HT1080 (cell line): ENCODE measurements at regions not wholly inside any gene's neighbourhood (a gene's known extent, or its start where the extent isn't known, plus 50 kb on each side); places are given as distances from the start of the nearest gene placed in this dataset. TPM values are rescaled to one million over a fixed set of nuclear protein-coding genes. Genes with fewer than 3 reads are reported as not detected.
A peak's percentile ranks its signal among the peaks of the same experiment; 100 is the strongest.
"Not testable (repeated sequence)": the region's sequence is repeated elsewhere in the genome, so short reads cannot be mapped to it uniquely, and the experiment has no call there.

Experiments
- DNase-seq: peaks from one replicate; pipeline ENCODE4 v3.0.0-alpha.2; 2015; ENCODE audit warnings: low read depth
- small RNA-seq: library from RNA; depleted of rRNA; stranded (forward); fragments of <200 nt; gene quantifications from one replicate; pipeline ENCODE3, GENCODE V24; 2014

DNA sequence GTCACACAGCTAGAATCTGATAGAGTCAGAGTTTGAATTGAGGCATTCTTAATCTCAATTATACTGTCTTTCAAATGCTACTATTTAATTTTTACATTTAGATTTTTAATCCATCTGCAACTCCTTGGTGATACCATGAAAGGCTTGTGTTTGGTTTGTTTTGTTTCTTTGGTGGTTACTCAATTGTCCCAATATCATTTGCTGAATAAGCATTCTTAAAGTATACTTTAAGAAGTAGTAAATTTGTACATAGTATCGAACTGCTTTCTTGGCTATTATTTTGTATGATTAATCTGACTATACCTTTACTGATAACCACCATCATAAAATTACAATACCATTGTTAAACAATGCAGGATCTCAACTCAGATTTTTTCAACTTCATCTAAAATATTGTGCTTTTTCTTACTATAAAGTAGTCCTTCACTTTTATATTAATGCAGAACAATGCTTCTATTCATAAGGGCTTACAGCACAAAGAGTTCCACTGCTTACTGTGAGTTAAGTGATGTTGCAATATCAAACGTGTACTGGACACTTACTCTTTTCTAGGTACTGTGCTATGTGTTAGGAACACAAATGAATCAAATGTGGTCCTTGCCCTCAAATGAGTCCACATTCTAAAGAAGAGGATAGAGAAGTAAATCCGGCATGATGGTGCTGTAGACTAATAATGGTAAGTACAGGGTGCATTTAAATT is 111.2 kb upstream of the GRIA3 start:
- DNase-seq: no peak

DNA sequence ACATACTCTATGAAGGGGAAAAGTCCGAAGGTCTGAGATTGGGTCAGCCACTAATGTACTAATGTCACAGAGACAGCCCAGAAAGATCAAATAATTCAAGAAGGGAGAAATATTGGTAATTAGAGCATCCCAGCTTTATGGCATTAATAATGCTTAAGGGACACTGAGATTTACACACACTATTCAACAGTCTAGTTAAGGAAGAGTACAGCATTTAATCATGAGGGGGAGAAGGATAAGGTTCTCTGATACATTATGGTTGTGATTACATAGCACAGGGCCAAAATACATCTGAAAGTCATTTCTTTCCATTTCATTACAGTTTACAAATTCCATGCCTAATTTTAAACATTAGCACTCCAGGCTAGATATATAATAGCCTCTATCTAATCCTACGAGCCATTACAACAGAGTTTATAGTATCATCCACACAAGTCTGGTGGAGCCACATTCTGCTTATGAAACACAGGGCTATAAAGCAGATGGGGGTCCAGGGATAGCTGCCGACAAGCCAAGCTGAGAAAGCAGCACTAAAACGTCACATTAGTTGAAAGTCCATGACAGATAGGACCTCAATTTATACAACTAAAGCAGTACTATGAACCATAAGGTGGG is 108.0 kb upstream of the GRIA3 start:
- DNase-seq: no peak

GRCh38 chrX:123077631-123078030 is 106.4 kb upstream of the GRIA3 start:
- DNase-seq: no peak

- no peak for DNase-seq
These were observed 104.0 kb upstream of the GRIA3 start for GRCh38 chrX:123080065-123080464.

DNA sequence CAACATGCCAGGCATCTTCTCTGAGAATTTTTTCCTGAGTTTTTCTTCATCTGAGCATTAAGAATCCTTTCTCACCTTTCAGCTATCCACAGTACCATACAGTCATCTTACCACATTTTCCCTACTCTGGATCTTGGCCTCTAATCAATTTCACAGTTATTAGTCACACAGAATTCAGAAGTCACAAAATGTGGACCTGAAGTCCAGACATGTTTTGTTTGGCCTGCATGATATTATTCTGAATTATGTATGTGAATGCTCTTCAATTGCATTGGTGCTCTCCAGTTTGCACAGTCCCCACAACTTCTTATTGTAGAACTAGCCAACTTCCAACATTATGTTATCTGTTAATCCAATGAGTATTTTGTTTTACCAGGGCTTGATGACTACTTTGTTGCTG is 102.3 kb upstream of the GRIA3 start:
- DNase-seq: no peak

DNA sequence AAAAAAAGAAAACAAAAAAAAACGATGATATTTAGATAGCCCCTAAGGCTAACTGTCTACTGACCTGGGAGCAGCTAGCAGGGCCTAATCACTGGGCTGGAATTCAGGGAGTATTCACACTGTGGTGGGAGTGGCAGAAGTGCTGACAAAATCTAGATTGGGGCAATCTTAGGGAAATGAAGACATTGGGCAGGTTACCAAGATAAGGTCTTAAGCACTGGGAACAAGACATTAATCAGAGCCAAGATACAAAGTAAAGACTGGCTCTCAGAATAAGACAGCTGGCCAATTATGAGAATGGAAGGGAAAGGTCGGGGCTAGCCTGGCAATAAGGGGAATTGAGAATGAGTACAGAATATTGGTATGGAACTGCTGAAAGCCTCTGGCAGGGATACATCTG is 100.2 kb upstream of the GRIA3 start:
- no peak for DNase-seq

- peak; percentile 20 for DNase-seq
These were observed 99.3 kb upstream of the GRIA3 start for GRCh38 chrX:123084797-123085196.

DNA sequence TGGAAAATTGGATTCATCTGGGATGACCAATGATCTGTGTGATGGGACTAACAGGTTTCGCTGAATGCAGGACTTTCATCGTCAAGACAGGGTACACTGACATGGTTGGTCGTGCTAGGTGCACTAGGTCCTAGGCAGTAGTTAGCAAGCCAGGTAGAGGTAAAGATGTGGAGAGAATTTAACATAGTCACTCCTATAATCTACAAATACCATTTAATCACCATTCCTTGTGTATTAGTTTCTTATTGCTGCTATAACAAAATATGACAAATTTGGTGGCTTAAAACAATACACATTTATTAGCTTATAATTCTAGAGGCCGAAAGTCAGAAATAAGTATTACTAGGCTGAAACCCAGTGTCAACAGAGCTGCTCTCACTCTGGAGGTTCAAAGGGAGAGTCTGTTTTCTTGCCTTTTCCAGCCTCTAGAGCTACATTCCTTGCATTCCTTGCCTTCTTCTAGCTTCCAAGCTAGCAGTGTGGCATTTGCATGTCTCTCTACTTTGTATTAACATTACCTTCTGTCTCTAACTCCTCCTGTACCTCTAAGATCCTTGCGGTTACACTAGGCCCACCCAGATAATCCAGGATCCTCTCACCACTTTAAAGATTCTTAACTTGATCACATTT is 98.7 kb upstream of the GRIA3 start:
- DNase-seq: no peak

DNA sequence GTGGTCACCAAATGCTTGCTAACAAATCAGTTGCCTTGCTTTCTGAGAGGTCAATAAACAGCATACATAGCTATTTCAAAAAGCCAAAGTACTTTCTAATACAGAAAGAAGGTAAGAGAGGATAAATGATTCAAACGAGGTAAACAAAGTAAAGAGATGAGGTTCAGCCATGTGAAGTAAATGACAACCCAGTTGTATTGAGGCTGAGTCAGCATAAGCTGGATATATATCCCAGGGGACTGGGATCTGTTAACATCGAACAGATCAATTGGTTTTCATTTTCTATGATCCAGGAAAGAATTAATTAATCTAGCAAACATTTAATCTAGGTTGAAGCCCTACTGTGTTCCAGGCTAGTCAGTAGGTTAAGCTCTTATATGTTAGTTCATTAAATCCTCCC is 97.3 kb upstream of the GRIA3 start:
- no peak for DNase-seq

- DNase-seq: no peak
These were observed 96.8 kb upstream of the GRIA3 start for GRCh38 chrX:123087326-123087725.

GRCh38 chrX:123088331-123088730 is 95.7 kb upstream of the GRIA3 start:
- DNase-seq: no peak

DNA sequence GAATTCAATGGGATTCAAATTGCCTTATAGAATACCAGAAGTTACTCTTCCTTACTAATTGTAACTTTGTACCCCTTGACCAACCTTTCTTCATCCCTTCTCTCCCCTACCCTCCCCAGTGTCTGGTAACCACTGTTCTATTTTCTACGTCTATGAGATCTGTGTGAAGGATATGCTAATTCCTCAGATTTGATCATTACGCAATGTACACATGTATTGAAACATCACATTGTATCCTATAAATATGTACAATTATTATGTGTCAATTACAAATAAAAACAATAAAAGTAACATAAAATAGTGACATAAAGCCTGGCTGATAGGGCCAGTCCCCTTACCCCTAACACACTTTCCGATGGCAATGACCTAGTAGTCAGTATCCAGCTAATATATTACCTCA is 95.1 kb upstream of the GRIA3 start:
- no peak for DNase-seq

GRCh38 chrX:123093792-123094191 is 90.3 kb upstream of the GRIA3 start:
- no peak for DNase-seq

GRCh38 chrX:123108513-123109427 is 75.3 kb upstream of the GRIA3 start:
- no peak for DNase-seq

GRCh38 chrX:123121241-123121640 is 62.8 kb upstream of the GRIA3 start:
- peak; percentile 1 for DNase-seq

- not testable (repeated sequence) for DNase-seq
These were observed 54.3 kb upstream of the GRIA3 start for GRCh38 chrX:123129805-123130204.

Small RNAs in the stretch of these regions (small RNA-seq; reads per million reads assigned to genes)
- not detected for gene MIR3672
- gene RF00012: 0.98 reads per million, percentile 73 among the genes with 10 or more reads in this experiment
